Stimulated activated CD4-positive, alpha-beta T cell treated with anti-CD3 and anti-CD28 coated beads, Interleukin-15, amount 100 ng/mL, for 48 hours (primary cell): ENCODE measurements at regions not wholly inside any gene's neighbourhood (a gene's known extent, or its start where the extent isn't known, plus 50 kb on each side); places are given as distances from the start of the nearest gene placed in this dataset.

ENCODE experiments used
- DNase-seq, 2 donors: peaks; one replicate each; pipeline ENCODE4 v3.0.0-alpha.2; 2020; ENCODE audit warnings: low read depth in 2 of 2

- DNase-seq: no peak
Observed at GRCh38 chr10:130994845-130995244, 316.7 kb downstream of the TCERG1L start.

GRCh38 chr10:130997267-130998045 is 314.1 kb downstream of the TCERG1L start:
- DNase-seq: no peak

- DNase-seq: no peak
Observed at GRCh38 chr10:130998046-130998435, 313.5 kb downstream of the TCERG1L start.

GRCh38 chr10:130998642-130999041 is 312.9 kb downstream of the TCERG1L start:
- DNase-seq: no peak

GRCh38 chr10:130999376-131000202 is 311.9 kb downstream of the TCERG1L start:
- no peak for DNase-seq

- DNase-seq: no peak
Observed at GRCh38 chr10:131000244-131000643, 311.3 kb downstream of the TCERG1L start.

- DNase-seq: no peak
Observed at GRCh38 chr10:131000743-131001142, 310.8 kb downstream of the TCERG1L start.

GRCh38 chr10:131001438-131001837 is 310.1 kb downstream of the TCERG1L start:
- no peak for DNase-seq

GRCh38 chr10:131002031-131002861 is 309.3 kb downstream of the TCERG1L start:
- DNase-seq: no peak

GRCh38 chr10:131003455-131003854 is 308.1 kb downstream of the TCERG1L start:
- DNase-seq: no peak

GRCh38 chr10:131004276-131004675 is 307.2 kb downstream of the TCERG1L start:
- DNase-seq: no peak

- DNase-seq: no peak
Observed at GRCh38 chr10:131006458-131007256, 304.9 kb downstream of the TCERG1L start.

- no peak for DNase-seq
Observed at GRCh38 chr10:131009791-131010190, 301.7 kb downstream of the TCERG1L start.

GRCh38 chr10:131010965-131011575 is 300.5 kb downstream of the TCERG1L start:
- no peak for DNase-seq

GRCh38 chr10:131011936-131012640 is 299.4 kb downstream of the TCERG1L start:
- no peak for DNase-seq

- no peak for DNase-seq
Observed at GRCh38 chr10:131012641-131012985, 298.9 kb downstream of the TCERG1L start.

- DNase-seq: no peak
Observed at GRCh38 chr10:131013281-131013912, 298.1 kb downstream of the TCERG1L start.

- no peak for DNase-seq
Observed at GRCh38 chr10:131014271-131014670, 297.2 kb downstream of the TCERG1L start.

- DNase-seq: no peak
Observed at GRCh38 chr10:131015271-131015670, 296.2 kb downstream of the TCERG1L start.

GRCh38 chr10:131016556-131016955 is 295.0 kb downstream of the TCERG1L start:
- DNase-seq: no peak
